ENCODE measurements at regions not wholly inside any gene's neighbourhood (a gene's known extent, or its start where the extent isn't known, plus 50 kb on each side); places are given as distances from the start of the nearest gene placed in this dataset.

DNA sequence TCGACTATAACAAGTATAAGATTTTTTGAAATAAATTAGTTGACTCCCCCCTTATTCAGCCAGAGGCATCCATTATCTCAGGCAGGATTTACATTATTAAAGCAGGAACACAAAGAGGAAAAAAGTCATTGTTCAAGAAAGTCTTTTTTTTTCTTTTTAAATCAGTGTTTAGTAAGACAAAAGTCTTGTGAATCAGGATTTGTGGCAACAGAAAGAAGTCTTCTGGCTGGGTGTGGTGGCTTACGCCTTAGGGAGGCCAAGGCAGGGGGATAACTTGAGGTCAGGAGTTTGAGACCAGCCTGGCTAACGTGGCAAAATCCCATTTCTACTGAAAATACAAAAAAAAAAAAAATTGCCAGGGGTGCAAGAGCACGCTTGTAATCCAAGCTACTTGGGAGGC, 505.5 kb downstream of the LMO4 start:
- no peak for DNase-seq

DNA sequence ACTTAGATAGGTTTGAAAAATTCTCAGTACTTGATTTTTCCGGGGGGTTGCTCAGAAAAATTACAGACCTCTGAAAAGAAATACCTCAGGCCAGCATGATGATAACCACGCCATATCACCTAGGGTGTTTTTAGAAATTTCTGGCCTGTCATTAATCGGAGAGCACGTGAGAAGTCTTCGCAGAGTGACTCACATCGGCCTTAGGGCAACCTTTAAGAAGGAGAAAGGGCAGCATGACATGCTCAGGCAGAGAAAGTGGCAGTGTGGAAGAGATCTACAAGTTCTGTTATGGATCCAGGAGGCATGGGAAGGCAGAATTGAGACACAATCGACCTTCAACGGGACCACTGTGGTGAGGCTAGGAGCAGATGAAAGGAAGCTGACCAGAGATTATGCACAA, 506.3 kb downstream of the LMO4 start:
- DNase-seq = no peak

DNA sequence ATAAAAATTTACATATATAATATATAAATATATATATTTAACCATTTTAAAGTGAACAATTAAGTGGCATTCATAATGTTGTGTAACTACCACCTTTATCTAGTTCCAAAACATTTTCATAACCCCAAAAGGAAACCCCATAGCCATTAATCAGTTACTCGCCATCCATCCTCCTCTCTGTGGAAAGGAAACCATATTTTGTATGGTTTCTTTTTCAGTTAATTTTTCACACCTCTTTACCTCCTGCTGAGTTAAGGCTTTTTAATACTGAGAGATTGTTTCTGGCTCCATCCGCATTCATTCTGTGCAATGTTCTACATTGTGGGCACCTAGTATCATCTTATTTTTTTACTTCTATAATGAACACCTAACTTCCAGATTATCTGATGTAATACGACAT, 512.1 kb downstream of the LMO4 start:
- DNase-seq = no peak

DNA sequence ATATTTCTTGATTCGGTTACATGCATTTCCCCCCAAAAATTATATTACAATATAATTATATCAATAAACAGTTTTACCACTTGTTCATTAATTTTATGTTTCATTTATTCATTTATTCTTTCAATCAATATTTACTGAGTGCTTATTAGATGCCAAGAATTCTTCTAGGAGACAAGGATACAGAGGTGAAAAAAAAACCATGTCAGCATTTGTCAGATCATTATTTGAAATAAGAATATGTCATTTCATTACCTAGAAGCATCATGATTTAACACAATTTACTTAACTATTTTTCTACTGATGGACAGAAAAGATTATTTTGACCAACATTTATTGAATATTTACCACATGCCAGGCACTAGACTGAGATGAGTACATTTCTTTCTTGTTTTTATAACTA, 512.7 kb downstream of the LMO4 start:
- DNase-seq = no peak

DNA sequence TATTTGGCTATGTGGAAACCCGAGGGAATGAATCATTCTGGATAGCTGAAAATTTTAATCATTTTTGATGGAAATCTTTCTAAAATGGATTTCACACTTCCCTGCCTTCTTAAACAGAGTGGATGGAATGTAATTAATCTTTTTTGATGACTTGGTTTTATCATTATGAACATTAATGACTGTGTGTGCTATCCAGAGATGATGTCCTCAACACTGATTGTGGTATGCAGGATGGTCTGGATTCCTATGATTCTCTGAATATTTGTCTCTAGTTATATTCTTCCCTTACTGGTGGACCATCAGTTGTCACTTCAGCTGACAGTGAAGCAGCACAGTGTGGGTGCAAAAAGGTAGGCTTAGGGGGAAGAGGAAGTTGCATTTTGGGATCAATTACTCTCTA, 513.5 kb downstream of the LMO4 start:
- no peak for DNase-seq

DNA sequence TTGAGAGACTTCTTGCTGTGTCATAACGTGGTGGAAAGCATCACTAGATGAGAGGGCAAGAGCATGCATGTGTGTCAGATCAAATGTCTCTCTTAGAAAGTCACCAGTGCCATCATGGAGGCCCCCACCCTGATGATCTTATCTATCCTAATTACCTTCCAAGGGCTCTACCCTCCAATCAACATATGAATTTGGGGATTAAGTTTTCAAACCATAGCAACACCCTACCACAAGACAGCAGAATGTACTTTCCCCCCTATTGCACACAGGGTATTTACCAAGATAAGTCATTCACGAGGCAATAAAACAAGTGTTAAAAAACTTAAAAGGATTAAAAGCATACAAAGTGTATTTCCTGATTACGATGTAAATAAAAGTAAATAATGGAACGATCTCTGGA, 515.6 kb downstream of the LMO4 start:
- no peak for DNase-seq

DNA sequence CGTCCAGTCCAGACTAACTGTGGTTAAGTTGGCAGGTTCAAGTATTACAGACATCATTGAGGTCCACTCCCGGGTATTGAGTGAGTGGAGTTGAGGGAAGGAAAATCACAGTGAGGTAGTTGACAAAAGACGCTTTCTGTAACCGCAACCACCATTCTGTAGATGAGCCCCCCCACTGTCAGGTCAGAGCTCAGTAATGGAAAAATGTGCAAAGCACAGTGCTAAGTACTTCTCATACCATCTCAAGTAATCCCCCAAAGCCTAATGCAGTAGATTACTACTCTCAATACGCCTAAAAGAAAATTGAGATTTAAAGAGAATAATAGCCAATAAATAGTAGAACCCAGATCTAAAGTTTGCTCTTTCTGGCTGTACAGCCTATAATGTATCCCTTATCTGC, 522.8 kb downstream of the LMO4 start:
- DNase-seq = no peak

DNA sequence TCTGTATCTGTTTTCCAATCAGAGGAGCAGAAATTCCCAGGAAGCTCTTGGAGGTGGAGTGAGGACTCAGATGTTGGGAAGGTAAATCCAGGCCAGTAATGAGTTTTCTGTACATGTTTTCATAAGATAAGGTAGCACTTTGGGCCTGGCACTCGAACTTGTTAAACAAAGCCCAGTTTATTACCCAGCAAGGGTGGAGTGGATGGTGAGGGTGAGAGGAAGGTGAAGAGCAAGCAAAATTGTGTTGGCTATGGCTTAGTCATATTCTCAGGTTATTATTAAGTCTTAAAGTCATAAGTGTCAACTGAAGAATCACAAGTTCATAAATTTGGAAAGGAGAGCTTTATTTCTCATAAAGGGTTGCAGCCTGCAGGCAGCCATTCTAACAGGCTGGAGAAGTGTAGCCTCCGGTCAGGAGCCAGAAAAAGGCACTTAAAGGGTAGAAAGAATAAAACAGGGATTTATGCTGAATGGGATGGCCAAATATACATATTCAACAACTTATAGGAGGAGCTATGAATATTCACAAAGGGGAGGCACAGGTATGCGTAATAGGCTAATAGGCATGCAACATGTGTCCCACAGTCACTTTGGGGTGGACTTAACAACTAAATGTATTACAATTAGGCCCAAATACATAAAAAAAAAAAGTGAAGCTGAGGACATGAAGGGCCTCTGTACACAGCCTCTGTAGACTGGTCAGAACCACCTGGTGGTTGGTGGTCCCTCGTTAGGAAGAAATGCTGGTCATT, 523.9 kb downstream of the LMO4 start:
- no peak for DNase-seq

DNA sequence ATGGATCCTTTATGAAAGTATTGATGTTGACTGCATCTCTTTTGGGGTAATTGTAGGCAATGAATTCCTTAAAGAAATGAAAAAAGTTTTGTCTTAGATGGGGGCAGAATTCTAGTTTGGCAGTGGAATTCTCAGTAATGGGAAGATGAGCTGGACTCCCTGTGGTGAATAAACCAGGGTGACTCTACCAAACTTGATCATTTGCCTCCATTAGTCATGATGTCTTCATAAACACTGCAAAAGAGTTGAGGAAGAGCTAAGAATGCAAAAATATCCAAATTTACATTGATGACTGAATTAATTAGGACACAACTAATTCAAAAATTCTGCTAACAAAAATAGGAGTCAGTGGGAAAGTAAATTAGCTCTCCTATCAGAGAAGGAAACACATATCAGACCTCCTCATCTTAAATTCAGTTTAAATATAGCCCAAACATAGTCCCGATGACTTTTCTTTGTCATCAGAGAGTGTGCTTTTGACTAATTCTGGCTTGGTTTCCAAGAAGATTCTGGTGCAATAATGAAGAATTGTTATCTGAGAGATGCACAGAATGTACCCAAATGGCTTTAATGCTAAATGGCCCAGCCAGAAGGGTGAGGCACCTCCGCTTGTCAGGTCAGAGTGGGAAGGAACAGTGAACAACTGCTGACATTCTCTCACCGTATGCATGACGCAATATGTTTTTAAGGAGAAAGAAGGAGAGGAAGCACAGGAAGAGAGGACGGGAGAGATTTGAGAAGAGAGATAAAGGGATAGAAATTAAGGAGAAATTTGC, 525.1 kb downstream of the LMO4 start:
- DNase-seq = no peak

DNA sequence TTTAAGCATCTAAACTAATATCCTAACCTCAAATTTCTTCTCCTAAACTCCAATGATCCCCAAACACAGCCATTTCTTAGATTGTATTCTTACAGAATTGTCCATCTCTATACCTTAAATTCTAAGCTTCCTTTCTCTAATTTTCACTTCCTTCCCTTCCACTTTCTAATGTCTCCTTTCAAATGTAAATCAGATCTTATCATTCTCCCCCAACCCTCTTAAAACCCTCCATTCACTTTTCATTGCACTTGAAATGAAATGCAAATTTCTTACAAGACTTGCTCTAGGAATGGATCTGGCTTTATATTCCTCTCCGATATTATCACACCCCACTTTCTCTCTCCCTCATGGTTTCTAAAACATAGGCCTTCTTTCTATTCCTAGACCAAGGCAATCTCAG, 534.6 kb downstream of the LMO4 start:
- no peak for DNase-seq

DNA sequence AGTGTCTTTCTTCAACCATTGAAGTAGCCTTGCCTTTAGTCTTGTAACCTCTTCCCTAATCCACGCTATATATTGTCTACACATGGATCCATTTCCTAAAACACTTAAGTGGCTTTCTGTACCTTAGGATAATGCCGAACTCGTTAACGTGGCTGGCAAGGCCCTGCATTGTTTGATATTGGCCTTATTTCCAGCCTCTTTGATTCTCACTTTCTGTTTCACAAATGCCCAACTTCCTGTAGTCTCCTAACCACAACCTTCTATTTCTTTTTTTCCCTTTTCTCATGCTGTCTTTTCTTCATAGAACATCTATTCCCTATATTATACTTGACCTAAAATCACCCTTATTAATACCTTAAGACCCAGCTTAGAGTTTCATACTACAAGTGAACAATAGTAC, 536.0 kb downstream of the LMO4 start:
- DNase-seq = no peak

DNA sequence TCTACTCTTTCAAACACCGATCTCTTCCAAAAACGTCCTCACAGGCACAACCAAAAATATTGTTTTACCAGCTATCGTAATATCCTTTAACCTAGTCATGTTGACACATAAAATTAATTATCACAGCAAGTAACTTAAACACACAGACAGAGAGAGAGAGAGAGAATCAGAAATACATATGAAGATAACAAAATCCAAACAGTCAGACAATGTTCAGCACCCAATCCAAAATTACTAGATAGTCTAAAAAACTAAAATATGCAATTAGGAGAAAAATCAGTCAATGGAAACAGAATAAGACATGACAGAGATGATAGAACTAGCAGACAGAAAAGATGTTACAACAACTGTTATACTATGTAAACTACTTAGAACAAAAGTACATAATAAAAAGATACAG, 537.7 kb downstream of the LMO4 start:
- no peak for DNase-seq

DNA sequence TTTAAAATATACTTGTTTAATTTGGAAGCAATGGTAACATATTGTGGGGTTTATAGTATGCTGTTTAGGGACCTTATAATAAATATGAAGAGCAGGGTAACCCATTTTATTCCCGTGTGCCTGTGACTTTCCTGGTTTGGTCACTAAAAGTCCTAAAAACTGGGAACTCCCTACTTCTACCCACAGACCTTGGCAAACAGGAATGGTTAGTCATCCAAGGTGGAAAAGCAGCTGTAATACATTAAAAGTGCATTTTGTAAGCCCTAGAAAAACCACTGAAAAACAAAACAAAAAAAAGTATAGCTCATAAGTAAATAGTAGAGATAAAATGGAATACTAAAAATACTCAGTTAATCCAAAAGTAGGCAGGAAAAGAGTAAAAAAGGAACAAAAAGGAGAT, 538.9 kb downstream of the LMO4 start:
- DNase-seq = no peak

DNA sequence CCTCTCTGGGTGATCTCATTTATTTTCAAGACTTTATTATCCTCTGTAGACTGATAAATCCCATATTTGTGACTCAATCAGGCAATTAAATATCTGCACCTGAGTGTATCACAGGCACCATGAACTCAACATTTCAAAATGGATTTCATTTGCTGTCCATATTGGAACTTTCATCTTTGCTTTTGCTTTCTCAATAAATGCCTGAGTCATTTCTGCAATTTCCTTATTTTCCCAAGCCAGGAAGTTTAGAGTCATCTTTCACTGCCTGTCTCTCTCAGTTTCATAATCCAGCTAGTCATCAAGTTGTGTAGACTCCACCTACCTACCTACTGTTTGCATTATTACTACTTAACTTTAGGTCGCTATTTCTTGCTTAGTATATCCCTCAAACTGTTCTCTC, 540.9 kb downstream of the LMO4 start:
- DNase-seq = no peak

DNA sequence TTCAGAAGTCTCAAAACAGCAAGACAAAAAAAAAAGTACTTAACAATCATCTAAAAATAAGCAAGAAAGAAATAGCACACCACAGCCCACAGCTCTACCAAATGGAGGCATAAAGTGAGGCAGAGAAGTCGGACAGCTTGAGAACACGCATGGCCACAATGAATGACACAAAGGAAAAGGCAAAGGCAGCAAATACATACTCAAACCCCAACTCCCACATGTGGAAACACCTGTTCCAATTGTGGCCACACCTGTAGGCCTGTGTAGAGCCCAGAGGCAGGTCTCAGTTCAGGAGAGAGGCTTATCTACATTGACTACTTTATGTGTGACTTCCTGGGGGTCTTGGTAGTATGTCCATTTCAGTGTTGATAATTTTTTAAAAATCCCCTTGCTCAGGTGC, 543.5 kb downstream of the LMO4 start:
- DNase-seq = no peak

DNA sequence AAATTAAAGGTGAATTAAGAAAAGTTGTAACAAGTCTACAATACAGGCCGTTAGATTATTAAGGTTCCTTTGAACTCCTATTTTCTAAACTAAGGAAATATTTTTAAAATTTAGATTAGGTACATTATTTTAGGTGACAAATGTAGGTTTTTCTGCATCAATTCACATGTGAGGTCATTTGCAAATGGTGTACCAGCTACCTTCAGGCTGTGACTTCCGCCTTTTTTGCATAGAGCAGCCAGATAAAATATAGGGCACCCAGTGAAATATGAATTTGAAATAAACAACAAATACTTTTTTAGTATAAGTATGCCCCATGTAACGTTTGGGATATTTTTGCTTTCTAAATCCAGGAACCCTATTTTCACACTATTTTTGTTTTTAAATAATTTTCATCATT, 544.0 kb downstream of the LMO4 start:
- DNase-seq = no peak

DNA sequence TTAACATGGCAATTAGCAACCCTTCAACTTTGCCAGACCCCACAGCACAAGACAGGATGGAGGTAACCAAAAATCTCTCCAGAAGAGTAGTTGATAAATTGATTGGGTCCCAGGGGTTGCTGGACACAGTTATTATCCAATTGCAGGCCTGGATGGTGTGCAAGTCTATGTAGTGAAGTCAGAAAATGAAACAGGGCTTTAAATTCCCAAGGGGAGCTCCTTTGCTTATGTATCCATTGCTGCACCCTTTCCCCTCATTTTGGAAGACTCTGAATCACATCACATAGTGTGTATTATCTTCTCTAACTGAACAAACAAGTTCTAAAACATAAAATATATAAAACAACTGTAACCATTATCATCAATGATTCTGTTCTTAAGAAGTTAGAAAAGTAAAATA, 550.2 kb downstream of the LMO4 start:
- no peak for DNase-seq

DNA sequence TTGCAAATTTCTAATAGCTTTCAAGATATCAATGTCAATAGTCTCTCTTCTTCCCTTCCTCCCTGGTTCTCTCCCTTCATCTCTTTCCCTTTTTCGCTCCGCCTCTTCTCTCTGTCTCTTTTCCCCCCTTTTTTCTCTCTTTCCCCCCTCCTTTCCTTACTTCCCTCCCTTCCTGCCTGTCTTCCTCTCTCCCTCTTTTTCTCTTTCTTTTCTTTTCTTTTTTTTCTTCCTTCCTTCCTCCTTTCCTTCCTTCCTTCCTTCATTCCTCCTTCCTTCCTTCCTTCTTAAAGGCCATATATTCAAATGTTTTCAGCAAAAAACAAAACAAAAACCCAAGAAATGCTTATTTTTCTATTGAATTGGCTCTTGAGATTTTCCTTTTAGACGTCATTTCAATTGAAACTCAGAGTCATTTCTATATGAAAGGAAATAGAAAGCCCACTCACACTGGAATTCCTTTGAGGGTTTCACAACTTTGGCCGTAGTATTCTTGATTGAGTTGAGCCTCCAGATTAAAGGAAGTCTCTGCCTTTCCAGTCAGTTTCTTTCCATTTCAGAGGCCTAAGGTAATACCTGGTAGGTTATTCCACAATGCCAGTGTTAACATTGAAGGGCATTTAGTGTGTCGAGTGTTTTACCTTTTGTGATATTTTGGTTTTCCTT, 551.5 kb downstream of the LMO4 start:
- no peak for DNase-seq

DNA sequence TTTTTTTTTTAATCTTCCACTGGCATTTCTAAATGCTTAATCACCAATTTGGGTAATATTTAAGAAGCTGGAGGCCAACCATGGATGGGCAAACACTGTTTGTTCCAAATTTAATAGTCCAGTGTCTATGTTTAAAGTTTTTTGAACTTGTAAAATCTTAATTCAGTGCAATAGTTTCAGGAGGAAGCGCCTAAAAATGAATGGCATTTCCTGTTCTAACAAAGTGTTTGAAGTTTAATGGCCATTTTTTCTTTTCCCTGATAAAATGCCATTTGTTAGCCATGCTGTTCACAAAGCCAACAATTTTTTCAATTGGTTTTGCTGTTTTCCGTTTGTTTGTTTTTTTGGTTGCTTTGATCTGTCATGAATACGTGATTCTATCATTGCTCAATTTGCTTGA, 552.1 kb downstream of the LMO4 start:
- DNase-seq = no peak

DNA sequence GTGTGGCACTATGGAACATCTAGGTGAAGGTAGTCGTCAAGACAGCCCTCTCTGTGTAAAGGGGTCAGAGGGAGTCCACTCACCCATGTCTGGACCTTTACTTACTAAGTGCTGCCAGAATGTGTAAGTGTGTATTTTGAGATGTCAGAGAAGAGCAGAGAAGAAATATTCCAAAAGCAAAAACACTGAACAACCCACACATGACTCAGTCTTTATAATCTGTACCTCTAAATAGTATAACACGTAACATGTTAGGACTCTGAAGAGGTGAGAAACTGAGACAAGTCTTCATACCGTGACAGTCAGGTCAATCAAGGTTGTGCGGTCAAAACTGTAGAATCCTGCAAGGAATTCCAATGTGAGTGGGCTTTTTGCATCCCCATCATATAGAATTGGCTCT, 555.2 kb downstream of the LMO4 start:
- no peak for DNase-seq

DNA sequence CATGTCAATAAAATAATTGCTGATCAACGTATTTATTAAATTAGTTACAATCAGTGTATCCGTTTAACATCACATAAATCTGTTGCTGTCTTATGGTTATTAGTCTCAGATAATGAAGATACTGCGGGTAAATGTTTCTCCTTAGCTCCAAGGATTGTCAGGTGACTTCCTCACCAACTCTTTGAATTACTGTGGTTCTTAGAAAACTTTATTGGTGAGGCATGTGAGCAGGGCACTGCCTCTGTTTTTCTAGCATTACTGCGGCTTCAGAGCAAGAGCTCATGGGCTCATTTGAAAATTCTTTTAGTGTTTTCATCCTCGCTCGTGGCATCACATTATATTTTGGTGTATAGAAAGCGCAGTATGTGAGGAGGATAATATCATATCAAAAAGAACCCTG, 555.9 kb downstream of the LMO4 start:
- no peak for DNase-seq

DNA sequence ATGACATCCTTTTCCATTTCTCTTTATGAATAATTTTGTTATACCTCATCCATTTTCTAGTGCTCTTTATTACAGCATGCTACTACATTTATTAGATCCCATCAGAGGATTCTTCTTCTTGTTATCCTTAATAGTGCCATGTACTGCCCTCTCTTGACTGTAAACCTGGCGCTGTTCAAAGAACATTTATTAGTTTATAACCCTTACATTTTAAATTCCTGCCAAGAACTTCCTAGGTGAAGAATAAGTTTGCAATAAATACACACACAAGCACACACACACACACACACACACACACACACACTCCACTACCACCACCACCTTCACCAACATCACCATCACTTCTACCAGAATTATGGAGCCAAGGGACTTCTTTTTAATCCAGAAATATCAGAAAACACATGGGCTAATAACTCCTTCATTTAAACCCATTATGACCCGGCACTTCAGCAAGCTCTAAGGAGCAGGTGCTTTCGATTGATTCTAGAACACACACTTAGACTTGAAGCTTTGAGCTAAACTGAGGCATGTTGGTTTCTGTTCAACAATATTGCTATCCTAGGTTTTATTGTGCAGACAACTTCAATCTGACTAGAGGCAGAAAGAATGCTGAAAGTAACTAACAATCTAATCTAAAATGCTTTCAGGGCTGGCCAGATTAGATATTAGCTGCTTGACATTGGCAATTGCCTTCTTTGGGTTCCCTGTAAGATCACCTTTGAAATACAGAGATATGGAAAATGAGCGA, 556.8 kb downstream of the LMO4 start:
- no peak for DNase-seq

DNA sequence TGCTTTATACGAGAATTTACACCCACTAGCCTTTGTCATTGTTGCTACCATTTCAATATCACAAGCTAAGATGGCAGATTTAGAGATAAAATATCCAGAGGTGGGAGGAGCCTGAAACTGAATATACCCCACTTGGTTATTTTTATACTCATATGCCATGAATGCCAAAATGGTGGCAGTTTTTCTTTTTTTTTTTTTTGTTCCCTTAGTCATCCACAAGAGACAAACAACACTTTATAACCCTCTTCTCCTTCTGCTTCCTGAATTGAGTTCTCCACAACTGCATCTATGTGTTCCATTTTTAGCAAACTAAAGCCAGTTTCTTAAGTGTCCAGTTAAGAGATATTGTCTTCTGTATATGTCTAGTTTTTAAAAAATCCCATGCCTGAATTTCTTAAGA, 558.4 kb downstream of the LMO4 start:
- no peak for DNase-seq

DNA sequence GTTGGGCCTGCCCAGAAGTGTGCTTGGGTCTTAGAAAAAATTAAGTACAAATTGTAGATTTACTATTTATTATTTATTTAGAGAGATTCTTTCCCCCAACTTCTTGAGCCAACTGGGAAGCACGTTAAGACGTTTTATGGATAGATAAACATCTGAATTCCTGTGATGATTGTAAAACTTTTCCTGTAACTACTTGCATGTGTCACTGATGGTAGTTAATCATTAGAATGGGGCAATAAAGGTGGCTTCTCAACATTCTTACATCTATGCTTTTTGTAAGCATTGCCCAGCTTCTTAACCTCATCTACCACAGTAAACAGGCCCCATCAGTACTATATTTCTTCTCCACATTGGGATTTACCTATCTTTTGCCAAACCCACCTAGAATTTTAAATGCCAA, 559.8 kb downstream of the LMO4 start:
- DNase-seq = no peak

Measured in GOT3 (cell line).